Glomerular endothelial cell (primary cell): ENCODE measurements at regions not wholly inside any gene's neighbourhood (a gene's known extent, or its start where the extent isn't known, plus 50 kb on each side); places are given as distances from the start of the nearest gene placed in this dataset.

ENCODE experiments used
- DNase-seq: peaks from one replicate; pipeline ENCODE4 v3.0.0-alpha.2; 2011; ENCODE audit warnings: low read depth, low spot score; ENCODE audit errors: extremely low read depth

GRCh38 chr10:125289461-125289860 lies 129.1 kb upstream of the CTBP2 start:
- no peak for DNase-seq

GRCh38 chr10:125284875-125285597 lies 124.7 kb upstream of the CTBP2 start:
- no peak for DNase-seq

- DNase-seq = no peak
Observed at GRCh38 chr10:125283836-125284614, 123.7 kb upstream of the CTBP2 start.

- DNase-seq = no peak
Observed at GRCh38 chr10:125283191-125283835, 123.0 kb upstream of the CTBP2 start.

- DNase-seq = no peak
Observed at GRCh38 chr10:125281091-125281490, 120.7 kb upstream of the CTBP2 start.

GRCh38 chr10:125276133-125276532 lies 115.8 kb upstream of the CTBP2 start:
- no peak for DNase-seq

- no peak for DNase-seq
Observed at GRCh38 chr10:125274961-125275360, 114.6 kb upstream of the CTBP2 start.

- no peak for DNase-seq
Observed at GRCh38 chr10:125273023-125273422, 112.7 kb upstream of the CTBP2 start.

GRCh38 chr10:125269716-125270115 lies 109.4 kb upstream of the CTBP2 start:
- no peak for DNase-seq

GRCh38 chr10:125266966-125267365 lies 106.6 kb upstream of the CTBP2 start:
- no peak for DNase-seq

GRCh38 chr10:125266541-125266940 lies 106.2 kb upstream of the CTBP2 start:
- no peak for DNase-seq

- no peak for DNase-seq
Observed at GRCh38 chr10:125265579-125265955, 105.2 kb upstream of the CTBP2 start.

GRCh38 chr10:125264757-125265578 lies 104.6 kb upstream of the CTBP2 start:
- no peak for DNase-seq

- no peak for DNase-seq
Observed at GRCh38 chr10:125264091-125264490, 103.7 kb upstream of the CTBP2 start.

- no peak for DNase-seq
Observed at GRCh38 chr10:125263551-125263950, 103.2 kb upstream of the CTBP2 start.

- no peak for DNase-seq
Observed at GRCh38 chr10:125262920-125263319, 102.6 kb upstream of the CTBP2 start.

GRCh38 chr10:125262409-125262808 lies 102.0 kb upstream of the CTBP2 start:
- no peak for DNase-seq

GRCh38 chr10:125261491-125262186 lies 101.3 kb upstream of the CTBP2 start:
- no peak for DNase-seq

GRCh38 chr10:125260260-125260659 lies 99.9 kb upstream of the CTBP2 start:
- DNase-seq = no peak

GRCh38 chr10:125259651-125260050 lies 99.3 kb upstream of the CTBP2 start:
- DNase-seq = no peak
